Esophagus (tissue), 2 donors: ENCODE measurements at regions not wholly inside any gene's neighbourhood (a gene's known extent, or its start where the extent isn't known, plus 50 kb on each side); places are given as distances from the start of the nearest gene placed in this dataset.

Source experiments
- H3K27ac ChIP-seq, 2 donors: one replicate each; pipeline ENCODE4 v1.5.1; 2013; ENCODE audit warnings: low read depth in 2 of 2, mild to moderate bottlenecking in 2 of 2, inconsistent platforms in 1 of 2, low read length in 1 of 2, moderate library complexity in 1 of 2
- H3K27me3 ChIP-seq, 2 donors: one replicate each; pipeline ENCODE4 v1.6.1; 2013; ENCODE audit warnings: low read length in 2 of 2, control low read depth in 1 of 2, mild to moderate bottlenecking in 1 of 2; ENCODE audit not compliant: insufficient read depth in 2 of 2, control insufficient read depth in 1 of 2
- H3K36me3 ChIP-seq, 2 donors: one replicate each; pipeline ENCODE4 v1.6.1; 2013; ENCODE audit warnings: low read length in 1 of 2; ENCODE audit not compliant: control insufficient read depth in 2 of 2, insufficient read depth in 2 of 2
- H3K4me1 ChIP-seq, 2 donors: one replicate each; pipeline ENCODE4 v1.6.1; 2013; ENCODE audit warnings: low read length in 1 of 2; ENCODE audit not compliant: control insufficient read depth in 2 of 2, insufficient read depth in 2 of 2
- H3K4me3 ChIP-seq, 2 donors: one replicate each; pipeline ENCODE4 v1.5.1; 2013; ENCODE audit warnings: low read length in 2 of 2, mild to moderate bottlenecking in 2 of 2, low read depth in 1 of 2, moderate library complexity in 1 of 2
- H3K9me3 ChIP-seq, 2 donors: one replicate each; pipeline ENCODE4 v1.6.1; 2013; ENCODE audit warnings: mild to moderate bottlenecking in 2 of 2, low read depth in 1 of 2, low read length in 1 of 2, moderate library complexity in 1 of 2; ENCODE audit not compliant: control insufficient read depth in 2 of 2, insufficient read depth in 1 of 2
- WGBS, 2 donors: extraction: QIAGEN DNeasy Blood & Tissue Kit; methylation state at CpG; one replicate each; pipeline ENCODE4 v1.1.7; 2013; 5-methylcytosine and 5-hydroxymethylcytosine counted together
- donor health status: healthy with polysubstance abuse.
- donor health status: Bipolar disorder and iron deficiency.

DNA sequence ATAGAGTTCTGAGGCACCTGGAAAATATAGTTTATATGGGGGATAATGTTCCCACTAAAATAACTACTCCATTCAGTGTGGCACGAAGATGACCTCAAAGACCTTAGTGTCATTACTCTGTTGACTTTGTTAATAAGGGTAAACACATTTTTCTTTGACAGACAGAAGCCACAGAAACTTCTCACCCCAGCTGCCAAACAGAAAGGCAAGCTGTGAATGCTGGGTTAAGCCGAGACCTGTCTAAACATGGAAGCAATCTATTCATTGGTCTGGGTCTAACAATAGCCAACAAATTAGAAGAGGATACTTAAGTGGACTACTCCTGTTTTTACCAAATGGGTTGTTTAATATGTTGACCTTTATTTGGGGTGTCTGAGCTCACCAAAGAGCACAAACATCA is 171.4 kb downstream of the TLE1 start:
- Histone ChIP-seq H3K4me3 (no peak overlapping the region), H3K27ac (no peak overlapping the region), H3K36me3 (no peaks in the 10 kb centered on the region), H3K4me1 (no peaks in the 10 kb centered on the region), H3K9me3 (no peaks in the 10 kb centered on the region), H3K27me3 (no peaks in the 10 kb centered on the region)
- 39 to 43% methylated on average over 2 of the region's 2 CpGs for WGBS, 2 donors

GRCh38 chr9:81513059-81513458 is 176.3 kb downstream of the TLE1 start:
- no peaks in the 10 kb centered on the region for H3K27me3 ChIP-seq
- no peaks in the 10 kb centered on the region for H3K36me3 ChIP-seq
- 23 to 30% methylated on average over 2 of the region's 2 CpGs for WGBS, 2 donors
- H3K27ac ChIP-seq, result no peak overlapping the region
- no peaks in the 10 kb centered on the region for H3K4me1 ChIP-seq
- H3K9me3 ChIP-seq, result no peaks in the 10 kb centered on the region
- H3K4me3 ChIP-seq, result no peak overlapping the region

GRCh38 chr9:81512641-81513040 is 176.7 kb downstream of the TLE1 start:
- Histone ChIP-seq H3K27me3 (no peaks in the 10 kb centered on the region), H3K4me1 (no peaks in the 10 kb centered on the region), H3K36me3 (no peaks in the 10 kb centered on the region), H3K9me3 (no peaks in the 10 kb centered on the region), H3K27ac (no peak overlapping the region), H3K4me3 (no peak overlapping the region)
- WGBS, 2 donors, result 71 to 80% methylated on average over 1 of the region's 1 CpG

DNA sequence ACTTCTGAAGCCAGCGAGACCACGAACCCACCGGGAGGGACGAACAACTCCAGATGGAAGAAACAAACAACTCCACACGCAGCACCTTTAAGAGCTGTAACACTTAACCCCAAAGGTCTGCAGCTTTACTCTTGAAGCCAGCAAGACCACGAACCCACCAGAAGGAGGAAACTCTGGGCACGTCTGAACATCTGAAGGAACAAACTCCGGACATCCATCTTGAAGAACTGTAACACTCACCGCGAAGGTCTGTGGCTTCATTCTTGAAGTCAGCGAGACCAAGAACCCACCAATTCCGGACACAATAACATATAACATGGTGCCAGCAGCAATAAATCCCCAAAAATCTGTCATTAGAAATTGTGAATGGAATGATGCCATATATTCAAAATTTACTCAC is 180.9 kb downstream of the TLE1 start:
- WGBS, 2 donors, result 84 to 87% methylated on average over 12 of the region's 12 CpGs
- Histone ChIP-seq H3K4me1 (no peaks in the 10 kb centered on the region), H3K36me3 (no peaks in the 10 kb centered on the region)

DNA sequence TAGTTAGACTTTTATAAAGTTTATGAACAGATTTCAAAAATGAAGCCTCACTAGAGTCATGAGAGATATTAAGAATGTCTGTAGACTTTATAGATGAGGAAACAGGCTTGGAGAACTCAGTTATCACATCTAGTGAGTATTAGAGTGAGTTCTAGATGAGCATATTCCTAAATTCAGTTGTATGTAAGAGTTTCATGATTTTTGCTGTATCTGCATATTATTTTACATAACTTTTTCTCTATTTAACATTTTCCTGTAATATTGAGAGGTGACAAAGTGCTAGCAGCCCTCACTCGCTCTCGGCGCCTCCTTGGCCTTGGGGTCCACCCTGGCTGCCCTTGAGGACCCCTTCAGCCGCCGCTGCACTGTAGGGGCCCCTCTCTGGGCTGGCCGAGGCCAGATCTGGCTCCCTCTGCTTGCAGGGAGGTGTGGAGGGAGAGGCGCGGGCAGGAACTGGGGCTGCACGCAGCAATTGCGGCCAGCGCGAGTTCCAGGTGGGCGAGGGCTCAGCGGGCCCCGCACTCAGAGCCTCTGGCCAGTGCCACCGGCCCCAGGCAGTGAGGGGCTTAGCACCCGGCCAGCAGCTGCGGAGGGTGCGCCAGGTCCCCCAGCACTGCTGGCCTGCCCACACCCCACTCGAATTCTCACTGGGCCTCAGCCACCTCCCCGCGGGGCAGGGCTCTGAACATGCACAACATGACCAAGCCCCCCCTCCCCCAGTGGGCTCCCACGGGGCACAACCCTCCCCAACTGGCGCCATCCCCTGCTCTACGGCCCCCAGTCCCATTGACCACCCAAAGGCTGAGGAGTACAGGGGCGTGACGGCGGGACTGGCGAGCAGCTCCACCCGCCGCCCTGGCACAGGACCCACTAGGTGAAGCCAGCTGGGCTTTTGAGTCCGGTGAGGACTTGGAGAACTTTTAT is 182.1 kb downstream of the TLE1 start:
- WGBS, 2 donors, result 91 to 94% methylated on average over 32 of the region's 32 CpGs
- no peak overlapping the region for H3K4me3 ChIP-seq
- no peaks in the 10 kb centered on the region for H3K36me3 ChIP-seq
- no peaks in the 10 kb centered on the region for H3K9me3 ChIP-seq
- no peaks in the 10 kb centered on the region for H3K27me3 ChIP-seq
- no peaks in the 10 kb centered on the region for H3K4me1 ChIP-seq
- H3K27ac ChIP-seq, result no peak overlapping the region

More for the DNA sequence above, 180.9 kb downstream of the TLE1 start:
- Histone ChIP-seq H3K9me3 (no peaks in the 10 kb centered on the region), H3K27ac (no peak overlapping the region), H3K27me3 (no peaks in the 10 kb centered on the region), H3K4me3 (no peak overlapping the region)

DNA sequence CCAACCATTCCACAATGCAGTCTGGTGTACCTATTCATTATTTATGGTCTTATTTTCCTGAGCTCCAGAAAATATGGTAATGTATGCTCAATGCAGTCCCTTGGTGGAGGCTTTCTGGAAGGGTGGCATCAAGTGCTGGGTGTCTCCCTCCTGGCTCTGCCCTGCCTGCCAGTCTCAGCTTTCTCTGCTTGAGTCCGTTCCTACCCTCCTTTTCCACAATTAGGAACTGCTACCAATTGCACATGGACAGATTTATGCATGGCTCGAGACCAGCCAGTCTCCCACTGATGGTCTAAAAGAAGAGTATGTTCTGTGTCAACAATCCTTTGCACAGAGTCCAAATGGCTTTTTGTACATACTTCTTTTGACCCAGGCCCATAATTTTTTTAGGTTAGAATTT is 189.8 kb downstream of the TLE1 start:
- Histone ChIP-seq H3K4me3 (no peak overlapping the region), H3K4me1 (peaks cover 0 to 2% of the 10 kb centered on the region in 2 donors), H3K27ac (peak overlapping the region in 1 of 2 donors; percentile 8), H3K9me3 (no peaks in the 10 kb centered on the region), H3K36me3 (no peaks in the 10 kb centered on the region), H3K27me3 (no peaks in the 10 kb centered on the region)
- 78 to 83% methylated on average over 2 of the region's 2 CpGs for WGBS, 2 donors

DNA sequence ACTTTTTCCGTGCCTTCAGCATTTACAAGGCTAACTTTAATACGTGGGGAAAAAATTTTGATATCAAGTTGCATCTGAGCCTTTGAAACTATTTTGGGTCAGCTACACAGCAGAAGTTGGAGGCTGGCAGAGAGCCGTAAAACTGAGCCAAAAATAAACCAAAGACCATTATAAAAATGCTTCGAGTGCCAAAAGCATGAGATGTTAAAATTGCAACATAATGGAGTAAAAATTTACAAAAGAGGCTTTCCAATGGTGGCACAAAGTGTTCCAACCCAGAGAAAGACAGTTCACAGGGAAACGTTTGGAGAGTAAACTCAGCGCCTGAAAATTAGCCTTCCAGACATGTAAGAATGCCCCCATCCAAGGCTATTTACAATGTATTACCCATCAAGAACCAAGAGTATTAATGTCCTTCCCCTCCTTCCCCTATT is 190.3 kb downstream of the TLE1 start:
- H3K4me3 ChIP-seq, result no peak overlapping the region
- H3K9me3 ChIP-seq, result no peaks in the 10 kb centered on the region
- peaks cover 0 to 2% of the 10 kb centered on the region in 2 donors for H3K4me1 ChIP-seq
- no peaks in the 10 kb centered on the region for H3K27me3 ChIP-seq
- no peaks in the 10 kb centered on the region for H3K36me3 ChIP-seq
- peak overlapping the region in 1 of 2 donors; percentile 8 for H3K27ac ChIP-seq
- WGBS, 2 donors, result 26 to 44% methylated on average over 6 of the region's 6 CpGs

GRCh38 chr9:81498576-81498975 is 190.8 kb downstream of the TLE1 start:
- Histone ChIP-seq H3K27me3 (no peaks in the 10 kb centered on the region), H3K9me3 (no peaks in the 10 kb centered on the region), H3K36me3 (no peaks in the 10 kb centered on the region), H3K27ac (no peak overlapping the region), H3K4me3 (no peak overlapping the region), H3K4me1 (peaks cover 0 to 2% of the 10 kb centered on the region in 2 donors)
- WGBS, 2 donors, result 61 to 72% methylated on average over 5 of the region's 5 CpGs

DNA sequence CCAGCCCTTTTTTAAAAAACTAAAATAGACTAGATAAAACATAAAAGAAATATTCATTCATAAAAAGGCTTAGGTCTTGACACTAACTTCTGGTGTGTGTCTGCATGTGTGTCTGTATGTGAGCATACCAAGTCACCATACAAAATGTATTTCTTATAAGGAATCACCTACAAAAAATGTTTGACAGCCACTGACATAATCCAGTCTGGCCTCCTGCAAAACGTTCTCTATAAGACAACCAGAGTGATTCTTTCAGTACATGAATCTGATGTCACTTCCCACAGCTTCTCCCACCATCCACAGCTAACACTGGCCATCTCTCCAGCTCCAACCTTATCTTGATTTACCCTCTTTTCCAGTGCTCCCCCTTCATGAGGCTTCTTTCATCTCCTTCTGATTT is 192.3 kb downstream of the TLE1 start:
- Histone ChIP-seq H3K4me3 (no peak overlapping the region), H3K27me3 (no peaks in the 10 kb centered on the region), H3K9me3 (no peaks in the 10 kb centered on the region), H3K27ac (no peak overlapping the region), H3K36me3 (no peaks in the 10 kb centered on the region), H3K4me1 (peaks cover 0 to 2% of the 10 kb centered on the region in 2 donors)
- WGBS, 2 donors, result 30 to 47% methylated on average over 1 of the region's 1 CpG
